ENCODE measurements at regions not wholly inside any gene's neighbourhood (a gene's known extent, or its start where the extent isn't known, plus 50 kb on each side); places are given as distances from the start of the nearest gene placed in this dataset.

DNA sequence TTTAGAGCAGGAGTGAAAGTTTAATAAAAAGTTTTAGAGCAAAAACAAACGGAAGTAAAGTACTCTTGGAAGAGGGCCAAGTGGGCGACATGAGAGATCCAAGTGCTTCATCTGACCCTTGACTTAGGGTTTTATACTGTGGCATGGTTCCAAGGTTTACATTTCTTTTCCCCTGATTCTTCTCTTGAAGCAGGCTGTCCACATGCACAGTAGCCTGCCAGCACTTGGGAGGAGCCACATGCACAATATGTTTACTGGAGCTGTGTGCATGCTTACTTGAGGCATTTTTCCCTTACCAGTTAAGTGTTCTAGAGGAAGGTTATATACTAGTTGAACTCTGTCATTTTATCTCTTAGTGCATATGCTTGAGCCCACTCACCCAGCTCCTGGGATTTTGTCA, 295.6 kb downstream of the TBC1D4 start:
- intact Hi-C loops (cut with DNase I), result no loop called here
- DNase-seq (peak in 2 of 5 donors; percentile 40 to 41), FAIRE-seq (no peak)
- Histone ChIP-seq H3K9me3 (ENCODE audit: control insufficient read depth in 2 of 3, insufficient read depth in 1 of 3, low read length in 3 of 3) (peaks cover 0 to 3% (median 0%) of the 10 kb centered on the region in 3 donors), H3K4me3 (ENCODE audit: low read length in 3 of 3) (no peak overlapping the region), H3K36me3 (ENCODE audit: control insufficient read depth in 2 of 3, insufficient read depth in 3 of 3, low read length in 3 of 3) (no peaks in the 10 kb centered on the region), H3K27ac (ENCODE audit: low read depth in 2 of 2, low read length in 2 of 2) (no peak overlapping the region), H3K4me1 (ENCODE audit: control insufficient read depth in 2 of 3, insufficient read depth in 2 of 3, low read depth in 1 of 3, low read length in 3 of 3) (peaks cover 0 to 2% (median 0%) of the 10 kb centered on the region in 3 donors), H3K27me3 (ENCODE audit: control insufficient read depth, insufficient read depth, low read length) (no peaks in the 10 kb centered on the region), H3K9ac (ENCODE audit: low read length in 3 of 3) (no peak overlapping the region)
- TF ChIP-seq, protein P1, sequence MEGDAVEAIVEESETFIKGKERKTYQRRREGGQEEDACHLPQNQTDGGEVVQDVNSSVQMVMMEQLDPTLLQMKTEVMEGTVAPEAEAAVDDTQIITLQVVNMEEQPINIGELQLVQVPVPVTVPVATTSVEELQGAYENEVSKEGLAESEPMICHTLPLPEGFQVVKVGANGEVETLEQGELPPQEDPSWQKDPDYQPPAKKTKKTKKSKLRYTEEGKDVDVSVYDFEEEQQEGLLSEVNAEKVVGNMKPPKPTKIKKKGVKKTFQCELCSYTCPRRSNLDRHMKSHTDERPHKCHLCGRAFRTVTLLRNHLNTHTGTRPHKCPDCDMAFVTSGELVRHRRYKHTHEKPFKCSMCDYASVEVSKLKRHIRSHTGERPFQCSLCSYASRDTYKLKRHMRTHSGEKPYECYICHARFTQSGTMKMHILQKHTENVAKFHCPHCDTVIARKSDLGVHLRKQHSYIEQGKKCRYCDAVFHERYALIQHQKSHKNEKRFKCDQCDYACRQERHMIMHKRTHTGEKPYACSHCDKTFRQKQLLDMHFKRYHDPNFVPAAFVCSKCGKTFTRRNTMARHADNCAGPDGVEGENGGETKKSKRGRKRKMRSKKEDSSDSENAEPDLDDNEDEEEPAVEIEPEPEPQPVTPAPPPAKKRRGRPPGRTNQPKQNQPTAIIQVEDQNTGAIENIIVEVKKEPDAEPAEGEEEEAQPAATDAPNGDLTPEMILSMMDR (IDR thresholded peaks at IDR 0.05; ENCODE audit: borderline replicate concordance, extremely low read depth, insufficient read depth), result no peak

DNA sequence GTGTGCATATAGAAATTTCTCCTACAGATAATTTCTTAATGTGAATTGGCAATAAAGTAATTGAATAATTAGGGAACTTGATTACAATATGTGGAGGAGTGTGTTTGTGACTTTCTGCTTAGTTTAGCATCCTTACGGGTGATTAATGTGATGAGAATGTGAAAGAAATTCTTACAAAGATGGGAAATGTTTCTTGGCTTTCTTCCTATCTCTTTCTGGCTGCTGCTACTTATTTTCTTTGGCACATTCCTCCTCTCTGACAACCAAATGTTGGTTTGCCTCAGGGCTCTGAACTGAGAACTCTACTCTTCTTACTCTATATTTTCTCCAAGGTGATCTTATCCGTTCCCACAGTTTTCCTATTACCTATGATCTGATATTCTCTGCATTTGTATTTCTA, 300.1 kb downstream of the TBC1D4 start:
- no peak overlapping the region for H3K9ac ChIP-seq (ENCODE audit: low read length in 3 of 3)
- FAIRE-seq, result no peak
- intact Hi-C loops (cut with DNase I), result no loop called here
- no peaks in the 10 kb centered on the region for H3K27me3 ChIP-seq (ENCODE audit: control insufficient read depth, insufficient read depth, low read length)
- TF ChIP-seq, protein P1 (IDR thresholded peaks at IDR 0.05; ENCODE audit: borderline replicate concordance, extremely low read depth, insufficient read depth), result no peak
- H3K4me3 ChIP-seq (ENCODE audit: low read length in 3 of 3), result no peak overlapping the region
- H3K27ac ChIP-seq (ENCODE audit: low read depth in 2 of 2, low read length in 2 of 2), result no peak overlapping the region
- DNase-seq, result peak in 2 of 5 donors; percentile 19 to 67
- peaks cover 0 to 3% (median 0%) of the 10 kb centered on the region in 3 donors for H3K9me3 ChIP-seq (ENCODE audit: control insufficient read depth in 2 of 3, insufficient read depth in 1 of 3, low read length in 3 of 3)
- H3K4me1 ChIP-seq (ENCODE audit: control insufficient read depth in 2 of 3, insufficient read depth in 2 of 3, low read depth in 1 of 3, low read length in 3 of 3), result peaks cover 0 to 2% (median 0%) of the 10 kb centered on the region in 3 donors
- H3K36me3 ChIP-seq (ENCODE audit: control insufficient read depth in 2 of 3, insufficient read depth in 3 of 3, low read length in 3 of 3), result no peaks in the 10 kb centered on the region

DNA sequence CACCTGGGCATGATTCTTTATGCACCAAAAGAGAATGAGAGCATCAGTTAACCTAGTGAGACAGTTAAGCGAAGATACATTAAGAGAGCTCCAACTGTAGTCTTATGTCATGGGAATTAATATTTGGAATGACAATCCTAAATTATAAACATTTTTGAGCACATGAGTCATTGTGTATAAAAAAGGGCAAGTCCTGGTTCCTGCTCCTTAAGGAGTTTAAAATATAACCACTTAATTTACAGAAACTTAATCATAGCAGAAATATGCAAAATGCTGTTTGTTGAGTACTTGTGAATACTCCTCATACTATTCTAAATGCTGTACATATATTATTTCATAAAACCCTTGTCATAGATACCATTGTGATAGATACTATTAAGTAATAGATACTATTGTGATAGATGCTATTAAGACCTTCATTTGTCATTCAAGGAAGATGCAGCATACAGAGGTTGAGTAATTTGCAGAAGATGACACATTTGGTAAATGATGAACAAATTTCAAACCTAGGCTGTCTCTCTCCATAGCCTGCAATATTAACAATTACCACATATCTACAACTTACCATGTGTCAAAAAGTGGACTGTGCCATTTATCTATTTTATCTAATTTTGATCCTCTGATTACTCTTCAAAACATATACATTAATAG, 301.0 kb downstream of the TBC1D4 start:
- H3K4me1 ChIP-seq (ENCODE audit: control insufficient read depth in 2 of 3, insufficient read depth in 2 of 3, low read depth in 1 of 3, low read length in 3 of 3), result no peaks in the 10 kb centered on the region
- H3K9ac ChIP-seq (ENCODE audit: low read length in 3 of 3), result no peak overlapping the region
- no peak overlapping the region for H3K27ac ChIP-seq (ENCODE audit: low read depth in 2 of 2, low read length in 2 of 2)
- no peaks in the 10 kb centered on the region for H3K36me3 ChIP-seq (ENCODE audit: control insufficient read depth in 2 of 3, insufficient read depth in 3 of 3, low read length in 3 of 3)
- intact Hi-C loops (cut with DNase I), result no loop called here
- H3K9me3 ChIP-seq (ENCODE audit: control insufficient read depth in 2 of 3, insufficient read depth in 1 of 3, low read length in 3 of 3), result peaks cover 0 to 3% (median 0%) of the 10 kb centered on the region in 3 donors
- TF ChIP-seq, protein P1 (IDR thresholded peaks at IDR 0.05; ENCODE audit: borderline replicate concordance, extremely low read depth, insufficient read depth), result no peak
- H3K27me3 ChIP-seq (ENCODE audit: control insufficient read depth, insufficient read depth, low read length), result no peaks in the 10 kb centered on the region
- no peak for DNase-seq
- no peak overlapping the region for H3K4me3 ChIP-seq (ENCODE audit: low read length in 3 of 3)
- FAIRE-seq, result no peak
